ENCODE measurements at regions not wholly inside any gene's neighbourhood (a gene's known extent, or its start where the extent isn't known, plus 50 kb on each side); places are given as distances from the start of the nearest gene placed in this dataset.
"Not testable (repeated sequence)": the region's sequence is repeated elsewhere in the genome, so short reads cannot be mapped to it uniquely, and the experiment has no call there.

- no peak for DNase-seq
- no peak overlapping the region for H3K27ac Mint-ChIP-seq
- H3K4me3 Mint-ChIP-seq = no peak overlapping the region
- no peaks in the 10 kb centered on the region for H3K27me3 Mint-ChIP-seq (ENCODE audit: insufficient read depth)
- no peak for TF ChIP-seq CTCF (IDR thresholded peaks at IDR 0.05)
- H3K9me3 Mint-ChIP-seq = peaks cover 54% of the 10 kb centered on the region
- no peaks in the 10 kb centered on the region for H3K36me3 Mint-ChIP-seq (ENCODE audit: low read depth)
- no peaks in the 10 kb centered on the region for H3K4me1 Mint-ChIP-seq (ENCODE audit: low read depth)
Measured at GRCh38 chr5:26390608-26391007, 647.8 kb downstream of the CDH9 start.

DNA sequence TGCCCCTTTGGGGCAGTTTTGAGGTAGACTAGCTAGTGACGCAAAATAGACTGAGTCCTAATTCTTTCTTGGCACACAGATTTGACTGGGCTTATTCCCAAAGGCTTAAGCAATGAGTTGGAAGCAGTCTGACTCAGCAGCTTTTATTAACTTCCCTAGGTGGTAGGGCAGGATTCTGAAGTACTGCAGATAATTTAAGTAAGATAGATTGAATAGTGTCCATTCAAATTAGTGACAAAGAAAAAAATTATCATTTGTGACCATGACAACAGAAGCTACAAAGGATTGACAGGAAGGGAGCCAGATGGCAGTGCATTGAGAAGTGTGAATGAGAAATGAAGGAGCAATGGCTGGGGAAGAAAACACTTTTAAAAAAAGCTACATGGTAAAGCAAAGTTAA lies 649.4 kb downstream of the CDH9 start:
- no peak overlapping the region for H3K4me3 Mint-ChIP-seq
- no peak for TF ChIP-seq CTCF (IDR thresholded peaks at IDR 0.05)
- H3K36me3 Mint-ChIP-seq (ENCODE audit: low read depth) = no peaks in the 10 kb centered on the region
- H3K4me1 Mint-ChIP-seq (ENCODE audit: low read depth) = no peaks in the 10 kb centered on the region
- H3K27ac Mint-ChIP-seq = no peak overlapping the region
- peaks cover 42% of the 10 kb centered on the region for H3K9me3 Mint-ChIP-seq
- no peak for DNase-seq
- H3K27me3 Mint-ChIP-seq (ENCODE audit: insufficient read depth) = no peaks in the 10 kb centered on the region

DNA sequence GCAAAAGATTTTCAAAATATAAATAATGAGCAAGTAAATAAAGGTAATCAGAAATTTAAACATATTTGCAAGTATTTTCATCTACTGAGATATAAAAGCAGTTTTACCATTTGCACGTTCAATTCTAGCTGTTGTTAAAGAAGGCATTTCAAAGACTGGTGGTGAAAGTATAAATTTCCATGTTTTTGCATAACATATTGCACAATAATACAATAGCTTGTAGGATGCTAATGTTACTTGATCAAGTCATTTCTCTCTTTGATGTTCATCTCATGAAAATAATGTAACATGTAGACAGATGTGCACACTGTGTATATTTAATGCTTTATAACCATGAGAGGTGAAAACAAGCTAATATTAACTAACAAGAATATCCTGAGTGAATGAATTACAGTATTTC lies 651.9 kb downstream of the CDH9 start:
- Mint-ChIP-seq H3K27ac (no peak overlapping the region), H3K27me3 (ENCODE audit: insufficient read depth) (no peaks in the 10 kb centered on the region), H3K36me3 (ENCODE audit: low read depth) (no peaks in the 10 kb centered on the region), H3K4me1 (ENCODE audit: low read depth) (no peaks in the 10 kb centered on the region), H3K9me3 (peaks cover 31% of the 10 kb centered on the region), H3K4me3 (no peak overlapping the region)
- no peak for DNase-seq
- no peak for TF ChIP-seq CTCF (IDR thresholded peaks at IDR 0.05)

DNA sequence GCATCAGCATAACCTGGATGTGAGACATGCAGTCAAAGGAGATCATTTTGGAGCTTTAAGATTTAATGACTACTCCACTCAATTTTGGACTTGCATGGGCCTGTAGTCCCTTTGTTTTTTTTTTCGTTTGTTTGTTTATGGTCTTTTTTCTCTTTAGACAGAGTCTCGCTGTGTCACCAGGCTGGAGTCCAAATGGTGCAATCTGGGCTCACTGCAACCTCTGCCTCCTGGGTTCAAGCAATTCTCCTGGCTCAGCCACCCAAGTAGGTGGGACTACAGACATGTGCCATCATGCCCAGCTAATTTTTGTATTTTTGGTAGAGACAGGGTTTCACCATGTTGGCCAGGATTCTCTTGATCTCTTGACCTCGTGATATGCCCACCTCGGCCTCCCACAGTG lies 673.8 kb downstream of the CDH9 start:
- DNase-seq; H3K4me3 Mint-ChIP-seq; H3K27me3 Mint-ChIP-seq (ENCODE audit: insufficient read depth); H3K36me3 Mint-ChIP-seq (ENCODE audit: low read depth); H3K27ac Mint-ChIP-seq; H3K4me1 Mint-ChIP-seq (ENCODE audit: low read depth): not testable (repeated sequence)
- peaks cover 58% of the 10 kb centered on the region for H3K9me3 Mint-ChIP-seq

DNA sequence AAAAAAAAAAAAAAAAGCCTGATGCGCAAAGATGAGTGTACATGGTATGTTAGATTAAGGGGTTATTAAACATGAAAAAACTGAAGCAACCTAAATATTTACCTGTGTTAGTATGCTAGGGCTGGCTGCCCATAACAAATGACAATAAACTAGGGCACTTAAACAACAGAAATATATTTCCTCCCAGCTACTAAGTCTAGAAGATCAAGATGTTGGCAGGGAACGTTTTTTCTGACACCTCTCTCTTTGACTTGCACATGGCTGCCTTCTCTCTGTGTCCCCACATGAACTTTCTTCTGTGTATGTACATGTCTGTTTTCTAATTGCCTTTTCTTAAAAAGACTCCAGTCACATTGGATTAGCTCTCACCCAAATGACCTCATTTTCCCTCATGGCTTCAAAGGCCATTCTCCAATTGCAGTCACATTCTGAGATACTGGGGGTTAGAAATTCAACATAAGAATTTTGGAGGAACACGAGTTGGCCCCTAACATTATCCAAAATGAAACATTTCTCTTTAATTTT lies 694.5 kb downstream of the CDH9 start:
- H3K4me3 Mint-ChIP-seq = no peak overlapping the region
- H3K36me3 Mint-ChIP-seq (ENCODE audit: low read depth) = peaks cover 6% of the 10 kb centered on the region; the same call in 1 of the 2 replicates
- no peak overlapping the region for H3K27ac Mint-ChIP-seq
- DNase-seq = no peak
- no peak for TF ChIP-seq CTCF (IDR thresholded peaks at IDR 0.05)
- H3K4me1 Mint-ChIP-seq (ENCODE audit: low read depth) = no peaks in the 10 kb centered on the region
- H3K9me3 Mint-ChIP-seq = peaks cover 30% of the 10 kb centered on the region
- H3K27me3 Mint-ChIP-seq (ENCODE audit: insufficient read depth) = no peaks in the 10 kb centered on the region

GRCh38 chr5:26339576-26339975 lies 698.8 kb downstream of the CDH9 start:
- no peaks in the 10 kb centered on the region for H3K4me1 Mint-ChIP-seq (ENCODE audit: low read depth)
- no peak for TF ChIP-seq CTCF (IDR thresholded peaks at IDR 0.05)
- H3K9me3 Mint-ChIP-seq = peaks cover 50% of the 10 kb centered on the region
- H3K27ac Mint-ChIP-seq = no peak overlapping the region
- H3K4me3 Mint-ChIP-seq = no peak overlapping the region
- H3K27me3 Mint-ChIP-seq (ENCODE audit: insufficient read depth) = no peaks in the 10 kb centered on the region
- H3K36me3 Mint-ChIP-seq (ENCODE audit: low read depth) = peaks cover 6% of the 10 kb centered on the region; the same call in 1 of the 2 replicates
- no peak for DNase-seq

Measured in HFFc6 (cell line).